Neural cell (in vitro differentiated cells): ENCODE measurements at regions not wholly inside any gene's neighbourhood (a gene's known extent, or its start where the extent isn't known, plus 50 kb on each side); places are given as distances from the start of the nearest gene placed in this dataset.

Experiments used
- EP300 ChIP-seq: fragments of 450-650 bp; conservative IDR thresholded peaks from 2 replicates; pipeline ENCODE4 v1.6.1; 2014; ENCODE audit warnings: antibody characterized with exemption, mild to moderate bottlenecking, moderate library complexity; ENCODE audit not compliant: poor library complexity, severe bottlenecking
- RAD21 ChIP-seq: fragments of 450-650 bp; conservative IDR thresholded peaks from 2 replicates; pipeline ENCODE4 v1.6.1; 2014; ENCODE audit warnings: antibody characterized with exemption, mild to moderate bottlenecking, moderate library complexity
- REST ChIP-seq: IDR thresholded peaks from 2 replicates; pipeline ENCODE4 v1.6.1; 2012; ENCODE audit warnings: borderline replicate concordance
- TF ChIP-seq, protein P1 (sequence below): fragments of 450-650 bp; IDR thresholded peaks from 2 replicates; pipeline ENCODE4 v1.5.1; 2014; ENCODE audit warnings: antibody characterized with exemption, mild to moderate bottlenecking, moderate library complexity; ENCODE audit not compliant: poor library complexity, severe bottlenecking

GRCh38 chr3:116916836-116917235 is 207.3 kb downstream of the TUSC7 start:
- TF ChIP-seq RAD21 (no peak), EP300 (no peak), REST (no peak)
- TF ChIP-seq, protein P1, sequence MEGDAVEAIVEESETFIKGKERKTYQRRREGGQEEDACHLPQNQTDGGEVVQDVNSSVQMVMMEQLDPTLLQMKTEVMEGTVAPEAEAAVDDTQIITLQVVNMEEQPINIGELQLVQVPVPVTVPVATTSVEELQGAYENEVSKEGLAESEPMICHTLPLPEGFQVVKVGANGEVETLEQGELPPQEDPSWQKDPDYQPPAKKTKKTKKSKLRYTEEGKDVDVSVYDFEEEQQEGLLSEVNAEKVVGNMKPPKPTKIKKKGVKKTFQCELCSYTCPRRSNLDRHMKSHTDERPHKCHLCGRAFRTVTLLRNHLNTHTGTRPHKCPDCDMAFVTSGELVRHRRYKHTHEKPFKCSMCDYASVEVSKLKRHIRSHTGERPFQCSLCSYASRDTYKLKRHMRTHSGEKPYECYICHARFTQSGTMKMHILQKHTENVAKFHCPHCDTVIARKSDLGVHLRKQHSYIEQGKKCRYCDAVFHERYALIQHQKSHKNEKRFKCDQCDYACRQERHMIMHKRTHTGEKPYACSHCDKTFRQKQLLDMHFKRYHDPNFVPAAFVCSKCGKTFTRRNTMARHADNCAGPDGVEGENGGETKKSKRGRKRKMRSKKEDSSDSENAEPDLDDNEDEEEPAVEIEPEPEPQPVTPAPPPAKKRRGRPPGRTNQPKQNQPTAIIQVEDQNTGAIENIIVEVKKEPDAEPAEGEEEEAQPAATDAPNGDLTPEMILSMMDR = no peak
